ENCODE measurements at regions not wholly inside any gene's neighbourhood (a gene's known extent, or its start where the extent isn't known, plus 50 kb on each side); places are given as distances from the start of the nearest gene placed in this dataset.

DNA sequence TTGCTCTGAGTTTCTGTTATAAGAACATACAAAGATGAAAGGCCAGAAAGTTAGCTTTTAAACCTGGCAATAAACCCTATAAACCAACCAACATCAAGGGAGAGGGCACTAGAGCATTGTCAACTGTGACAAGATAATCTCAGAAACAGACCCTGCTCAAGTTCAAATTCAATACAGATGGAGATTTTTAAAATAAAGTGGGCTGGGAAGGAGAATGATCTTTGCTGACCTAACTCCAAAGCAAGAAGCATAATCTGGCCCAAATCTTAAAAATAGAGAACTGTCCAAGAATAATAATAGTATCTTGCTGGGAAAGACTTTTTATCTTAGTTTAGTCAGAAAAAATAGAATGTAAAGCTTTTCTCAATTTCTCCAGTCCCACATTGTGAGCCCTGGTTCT, 485.5 kb downstream of the DISC1 start:
- no peak for DNase-seq

DNA sequence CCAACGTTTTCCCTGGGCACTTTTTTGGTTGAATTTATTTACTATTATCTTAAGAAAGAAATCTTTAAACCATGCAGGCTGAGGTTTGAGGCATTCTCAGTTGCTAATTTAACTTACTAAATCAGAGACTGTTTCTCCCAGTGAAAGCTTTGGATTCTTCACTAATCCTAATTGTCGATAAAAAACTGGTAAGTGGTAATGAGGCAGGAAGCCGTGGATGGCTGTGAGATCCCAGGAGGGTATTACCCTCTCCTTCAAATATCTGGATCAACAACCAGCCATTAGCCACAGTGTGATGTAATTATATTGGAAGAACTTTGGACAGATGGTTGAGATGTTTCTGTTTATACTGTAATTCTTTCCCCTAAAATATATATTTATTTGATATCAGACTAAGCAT, 485.0 kb downstream of the DISC1 start:
- DNase-seq: no peak

DNA sequence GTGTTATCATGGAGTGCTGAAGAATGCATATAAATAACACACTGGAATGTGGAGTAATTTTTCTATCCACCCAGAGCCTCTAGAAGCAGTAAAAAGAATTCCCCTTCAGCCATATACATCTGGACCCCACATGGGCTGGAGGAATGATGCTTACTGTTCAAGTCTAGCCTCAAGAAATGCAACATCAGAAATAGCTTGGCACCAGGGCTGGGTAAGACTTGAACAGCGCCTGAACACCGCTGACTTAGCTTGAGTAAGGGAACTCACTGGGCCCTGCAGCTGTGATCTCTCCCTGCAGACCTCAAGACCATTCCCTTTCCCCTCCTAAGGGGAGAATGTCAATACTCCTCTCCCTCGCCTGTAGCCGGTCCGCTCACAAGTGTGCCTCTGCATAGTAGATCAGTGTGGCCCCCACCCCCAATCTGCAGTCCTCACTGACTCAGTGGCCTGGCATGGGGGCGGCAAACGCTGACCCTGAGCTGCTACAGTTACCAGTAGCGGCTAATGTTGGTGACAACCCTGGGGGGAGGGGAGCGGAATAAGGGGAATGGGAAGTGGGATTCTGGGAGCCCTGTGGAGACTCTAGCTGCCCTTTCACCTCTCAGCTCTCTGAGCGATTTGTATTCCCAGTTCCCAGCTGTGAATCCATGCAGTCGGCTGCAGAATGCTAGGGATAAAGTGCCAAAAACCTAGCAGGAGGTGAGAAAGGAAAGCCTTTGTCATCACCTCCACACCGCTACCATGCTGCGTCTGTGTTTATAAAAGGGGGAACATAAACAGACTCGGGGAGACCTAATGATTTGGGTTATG, 483.9 kb downstream of the DISC1 start:
- DNase-seq: no peak

DNA sequence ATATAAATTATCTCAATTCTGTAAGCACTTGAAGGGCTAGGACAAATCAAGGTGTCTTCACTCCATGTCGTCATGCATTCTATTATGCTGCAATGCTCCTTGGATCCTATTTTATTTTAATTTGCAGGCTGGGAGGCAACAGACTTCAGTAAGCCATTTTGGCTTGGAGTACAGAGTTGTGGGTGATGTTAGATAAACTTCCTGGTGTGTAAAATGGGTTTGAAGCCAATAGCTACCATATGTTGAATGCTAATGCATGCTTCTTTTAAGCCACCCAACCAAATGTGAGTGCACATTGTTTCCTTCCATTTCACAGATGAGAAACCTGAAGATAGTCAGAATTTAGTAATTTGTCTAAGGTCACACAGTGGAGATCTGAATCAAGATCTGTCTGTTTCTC, 482.8 kb downstream of the DISC1 start:
- no peak for DNase-seq

DNA sequence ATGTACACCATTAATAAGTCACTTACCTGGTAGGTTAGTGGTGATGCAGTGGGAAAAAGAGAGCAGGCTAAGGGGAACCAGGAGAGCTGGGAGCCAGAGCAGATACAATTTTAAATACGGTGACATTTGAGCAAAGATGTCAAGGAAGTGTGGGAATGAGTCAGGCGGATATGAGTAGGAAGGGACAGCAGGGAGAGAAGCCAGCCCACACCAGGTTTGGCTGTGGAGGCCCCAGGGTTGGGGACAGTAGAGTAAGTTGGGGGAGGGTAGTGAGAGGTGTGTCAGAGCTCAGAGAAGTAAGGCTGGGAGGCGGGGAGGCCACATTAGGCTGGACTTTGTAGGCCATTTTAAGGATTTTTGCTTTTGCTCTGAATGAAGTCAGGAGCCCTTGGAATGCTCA, 482.0 kb downstream of the DISC1 start:
- DNase-seq: no peak

DNA sequence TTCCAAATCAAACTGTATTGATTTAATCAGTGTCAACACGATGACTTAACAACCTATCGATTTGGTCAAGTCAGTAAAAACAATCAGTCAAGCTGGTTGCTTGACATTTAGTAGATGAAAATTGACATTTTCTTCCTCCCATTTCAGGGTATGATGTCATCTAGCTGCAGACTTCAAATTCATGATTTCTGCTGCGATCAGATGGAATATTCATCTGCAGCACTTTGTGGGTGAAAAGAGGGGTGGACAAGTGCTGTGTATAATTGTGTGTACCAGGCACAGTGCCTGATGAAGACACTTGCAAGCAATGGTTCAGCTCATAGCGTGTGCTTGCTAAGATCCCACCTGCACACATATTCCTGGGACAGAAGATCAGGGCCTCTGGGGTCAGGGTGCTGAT, 479.8 kb downstream of the DISC1 start:
- DNase-seq: no peak

DNA sequence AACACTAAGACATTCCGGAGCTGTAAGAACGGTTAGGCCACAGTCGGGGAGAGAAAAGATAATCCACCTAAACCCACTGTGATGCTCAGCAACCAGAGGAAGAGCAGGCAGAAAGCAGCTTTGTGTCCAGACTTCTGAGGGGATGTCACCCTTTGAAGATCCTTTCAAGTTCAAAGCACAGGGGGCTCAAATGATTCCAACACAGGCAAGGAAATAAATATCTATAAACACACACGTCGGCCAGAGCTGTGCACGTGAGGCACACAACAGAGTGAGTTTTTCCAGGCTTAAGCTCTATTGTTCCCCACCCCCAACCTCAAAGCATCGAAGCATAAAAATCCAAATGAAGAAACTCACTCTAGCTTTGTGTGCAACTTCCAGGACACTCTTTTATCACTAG, 479.0 kb downstream of the DISC1 start:
- no peak for DNase-seq

DNA sequence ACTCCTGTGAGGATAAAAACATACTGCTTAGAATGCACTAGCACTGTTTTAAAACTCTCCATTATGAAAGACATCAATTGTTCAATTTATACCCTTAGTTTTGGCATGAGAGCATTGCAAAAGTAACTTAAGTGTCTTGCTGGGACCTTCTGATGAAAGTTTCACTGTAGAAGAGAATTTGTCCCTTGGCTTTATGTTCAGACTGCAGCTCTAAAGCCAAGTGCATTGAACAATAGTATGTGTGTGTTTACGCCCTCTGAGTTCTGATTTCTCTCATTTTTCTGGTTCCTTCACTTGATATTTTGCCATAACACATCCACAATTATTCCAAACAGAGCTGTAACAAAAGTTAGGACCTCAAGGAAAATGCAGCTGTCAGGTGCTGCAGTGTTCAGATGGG, 474.6 kb downstream of the DISC1 start:
- no peak for DNase-seq

DNA sequence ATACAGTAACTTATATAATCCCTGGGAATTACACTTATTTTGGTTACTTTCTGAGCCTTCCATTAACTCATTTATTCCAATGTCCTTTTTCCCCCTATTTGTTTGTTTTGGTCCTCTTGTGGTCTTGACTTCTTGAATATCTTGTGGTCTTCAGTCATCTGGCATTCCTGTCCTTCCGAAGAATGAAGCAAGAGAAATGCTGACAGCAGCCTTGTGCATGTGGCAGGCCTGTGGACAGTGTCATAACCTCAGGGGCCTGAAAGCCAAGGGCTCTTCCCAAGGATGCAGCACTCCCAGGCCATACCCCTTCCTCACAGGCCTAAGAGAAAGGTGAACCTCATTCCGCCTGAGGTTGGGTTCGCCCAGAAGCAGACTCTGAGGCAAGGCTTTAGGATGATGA, 470.2 kb downstream of the DISC1 start:
- no peak for DNase-seq

Measured in CD4-positive, alpha-beta T cell treated with Interleukin-1 beta for 1 hour (primary cell).